WTC11 (cell line): ENCODE measurements at regions not wholly inside any gene's neighbourhood (a gene's known extent, or its start where the extent isn't known, plus 50 kb on each side); places are given as distances from the start of the nearest gene placed in this dataset.

Experiments
- ATAC-seq: fragments of 200-7000 bp; cut with Tn5 transposase; 2 replicates; pipeline ENCODE4 v1.10.0; 2021; ENCODE audit warnings: mild to moderate bottlenecking, moderate library complexity
- CTCF ChIA-PET: fragments of 300-600 bp; sonication (Branson Sonifier 250); formaldehyde crosslinking; loops from one replicate; lab custom pipeline; 2021; ENCODE audit warnings: antibody characterized with exemption; lab: Charles Lee
- POLR2A ChIA-PET: fragments of 350-600 bp; sonication (Branson Sonifier 250); formaldehyde crosslinking; loops from one replicate; lab custom pipeline; 2021; ENCODE audit warnings: antibody characterized with exemption; lab: Charles Lee
- DNase-seq: peaks from one replicate; pipeline ENCODE4 v3.0.0; 2021; ENCODE audit warnings: low spot score
- H3K27ac Mint-ChIP-seq: 2 replicates; pipeline ENCODE4 v1.8.0; 2021; ENCODE audit warnings: mixed read lengths
- H3K27me3 Mint-ChIP-seq: 2 replicates; pipeline ENCODE4 v1.8.0; 2021; ENCODE audit warnings: low read depth, mild to moderate bottlenecking, moderate library complexity, mixed read lengths
- H3K36me3 Mint-ChIP-seq: 2 replicates; pipeline ENCODE4 v1.8.0; 2021; ENCODE audit warnings: mixed read lengths
- H3K4me1 Mint-ChIP-seq: 2 replicates; pipeline ENCODE4 v1.8.0; 2022; ENCODE audit warnings: mixed read lengths
- H3K4me3 Mint-ChIP-seq: 2 replicates; pipeline ENCODE4 v1.8.0; 2021; ENCODE audit warnings: mild to moderate bottlenecking, moderate library complexity, mixed read lengths
- H3K9me3 Mint-ChIP-seq: 2 replicates; pipeline ENCODE4 v1.8.0; 2021; ENCODE audit warnings: mixed read lengths
- AR ChIP-seq: fragments of 250-450 bp; sonication (Bioruptor Pico); IDR thresholded peaks from 2 replicates; pipeline ENCODE4 v1.9.0; 2021; ENCODE audit warnings: mild to moderate bottlenecking
- CDX4 ChIP-seq: fragments of 250-450 bp; sonication (Bioruptor Pico); IDR thresholded peaks from 2 replicates; pipeline ENCODE4 v1.9.0; 2021; ENCODE audit warnings: moderate library complexity, mild to moderate bottlenecking, inconsistent platforms, borderline replicate concordance
- E2F5 ChIP-seq: sonication (generic); formaldehyde crosslinking; IDR thresholded peaks from 2 replicates; pipeline ENCODE4 v1.8.1; 2022; ENCODE audit warnings: mild to moderate bottlenecking, moderate library complexity, missing genetic modification reagents
- ELF4 ChIP-seq: sonication (generic); formaldehyde crosslinking; IDR thresholded peaks from 2 replicates; pipeline ENCODE4 v1.8.1; 2022; ENCODE audit warnings: low read depth, mild to moderate bottlenecking, moderate library complexity, missing genetic modification reagents
- ETV6 ChIP-seq: sonication (generic); formaldehyde crosslinking; IDR thresholded peaks from 2 replicates; pipeline ENCODE4 v1.8.1; 2022; ENCODE audit warnings: mild to moderate bottlenecking, missing genetic modification reagents
- FOXK1 ChIP-seq: sonication (generic); formaldehyde crosslinking; IDR thresholded peaks from 2 replicates; pipeline ENCODE4 v1.8.0; 2022; ENCODE audit warnings: mild to moderate bottlenecking, moderate library complexity, missing genetic modification reagents
- GABPB1 ChIP-seq: sonication (generic); formaldehyde crosslinking; IDR thresholded peaks from 2 replicates; pipeline ENCODE4 v1.8.1; 2023; ENCODE audit warnings: mild to moderate bottlenecking, missing genetic modification reagents
- GRHL2 ChIP-seq: fragments of 250-450 bp; sonication (Bioruptor Pico); IDR thresholded peaks from 2 replicates; pipeline ENCODE4 v1.8.0; 2022; ENCODE audit warnings: mild to moderate bottlenecking, moderate library complexity; ENCODE audit not compliant: insufficient replicate concordance, severe bottlenecking
- JAZF1 ChIP-seq: fragments of 250-450 bp; sonication (Bioruptor Pico); IDR thresholded peaks from 2 replicates; pipeline ENCODE4 v1.9.0; 2021; ENCODE audit warnings: moderate library complexity, mild to moderate bottlenecking, inconsistent platforms
- NR2C2 ChIP-seq: sonication (generic); formaldehyde crosslinking; IDR thresholded peaks from 2 replicates; pipeline ENCODE4 v1.8.0; 2022; ENCODE audit warnings: mild to moderate bottlenecking, missing genetic modification reagents
- RORB ChIP-seq: fragments of 250-450 bp; sonication (Bioruptor Pico); IDR thresholded peaks from 2 replicates; pipeline ENCODE4 v1.9.0; 2021; ENCODE audit warnings: mild to moderate bottlenecking
- SOX15 ChIP-seq: fragments of 250-450 bp; sonication (Bioruptor Pico); IDR thresholded peaks from 2 replicates; pipeline ENCODE4 v1.9.0; 2021; ENCODE audit warnings: mild to moderate bottlenecking
- TEAD1 ChIP-seq: sonication (generic); formaldehyde crosslinking; IDR thresholded peaks from 2 replicates; pipeline ENCODE4 v1.8.0; 2022; ENCODE audit warnings: mild to moderate bottlenecking, missing genetic modification reagents
- ZNF219 ChIP-seq: sonication (generic); formaldehyde crosslinking; IDR thresholded peaks from 2 replicates; pipeline ENCODE4 v1.8.0; 2023; ENCODE audit warnings: missing genetic modification reagents, mild to moderate bottlenecking, borderline replicate concordance
- ZNF416 ChIP-seq: fragments of 250-450 bp; sonication (Bioruptor Pico); IDR thresholded peaks from 2 replicates; pipeline ENCODE4 v1.9.0; 2021; ENCODE audit warnings: mild to moderate bottlenecking, inconsistent platforms
- ZNF423 ChIP-seq: fragments of 250-450 bp; sonication (Bioruptor Pico); IDR thresholded peaks from 2 replicates; pipeline ENCODE4 v2.1.2; 2022; ENCODE audit warnings: mild to moderate bottlenecking, moderate library complexity
- TF ChIP-seq, protein P1 (sequence below): sonication (generic); formaldehyde crosslinking; IDR thresholded peaks from 2 replicates; pipeline ENCODE4 v1.8.1; 2023; ENCODE audit warnings: mild to moderate bottlenecking, missing genetic modification reagents, moderate library complexity
- TF ChIP-seq, protein P2 (sequence below): sonication (generic); formaldehyde crosslinking; IDR thresholded peaks from 2 replicates; pipeline ENCODE4 v1.8.0; 2022; ENCODE audit warnings: missing genetic modification reagents

DNA sequence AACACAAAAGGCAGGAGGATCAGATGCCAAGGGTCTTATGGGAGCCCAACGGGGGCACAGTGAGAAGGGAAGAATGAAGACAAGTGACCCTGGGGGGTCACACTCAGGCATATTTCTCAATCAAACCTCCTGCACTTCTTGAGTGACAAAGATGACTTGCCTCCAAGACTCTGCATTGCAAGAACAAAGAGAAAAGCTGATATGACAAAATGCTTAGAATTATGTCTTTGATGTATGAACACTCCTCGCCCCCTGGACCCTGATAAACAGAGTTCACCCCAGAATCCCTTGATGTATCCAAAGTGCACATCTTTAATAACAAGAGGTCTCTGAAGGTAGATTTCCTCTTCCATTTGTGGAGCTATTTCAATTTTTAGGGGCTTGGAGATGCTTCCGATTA, 146.5 kb downstream of the C5orf15 start:
- no peak for DNase-seq
- Mint-ChIP-seq H3K27ac (no peak overlapping the region), H3K27me3 (peaks cover 3% of the 10 kb centered on the region), H3K9me3 (peaks cover 3% of the 10 kb centered on the region), H3K4me3 (no peak overlapping the region)
- TF ChIP-seq AR (CRISPR knock-in tag) (no peak), ZNF219 (CRISPR knock-in tag) (no peak), RORB (CRISPR knock-in tag) (no peak), E2F5 (CRISPR knock-in tag) (no peak), JAZF1 (CRISPR knock-in tag) (no peak), ZNF416 (CRISPR knock-in tag) (no peak), ELF4 (CRISPR knock-in tag) (no peak), ETV6 (no peak), CDX4 (CRISPR knock-in tag) (no peak), ZNF423 (CRISPR knock-in tag) (no peak), NR2C2 (CRISPR knock-in tag) (no peak), FOXK1 (no peak), TEAD1 (CRISPR knock-in tag) (no peak), GABPB1 (no peak), GRHL2 (no peak)
- TF ChIP-seq, protein P1, sequence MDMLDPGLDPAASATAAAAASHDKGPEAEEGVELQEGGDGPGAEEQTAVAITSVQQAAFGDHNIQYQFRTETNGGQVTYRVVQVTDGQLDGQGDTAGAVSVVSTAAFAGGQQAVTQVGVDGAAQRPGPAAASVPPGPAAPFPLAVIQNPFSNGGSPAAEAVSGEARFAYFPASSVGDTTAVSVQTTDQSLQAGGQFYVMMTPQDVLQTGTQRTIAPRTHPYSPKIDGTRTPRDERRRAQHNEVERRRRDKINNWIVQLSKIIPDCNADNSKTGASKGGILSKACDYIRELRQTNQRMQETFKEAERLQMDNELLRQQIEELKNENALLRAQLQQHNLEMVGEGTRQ (CRISPR knock-in tag), result no peak
- TF ChIP-seq, all 79 proteins: peak for 0
- peaks cover 5% of the 10 kb centered on the region; the same call in 1 of the 2 replicates for H3K4me1 Mint-ChIP-seq
- ATAC-seq, result no peak
- H3K36me3 Mint-ChIP-seq, result no peaks in the 10 kb centered on the region
- CTCF ChIA-PET, result interaction anchor here (1.6 kb wide), 1 partner anchor 10 kb away, joined by 3 read pairs; no protein-coding TSS in a partner anchor
- POLR2A ChIA-PET, result no interaction called here

GRCh38 chr5:133821311-133821741, 147.1 kb downstream of the C5orf15 start:
- ATAC-seq (no peak), DNase-seq (no peak)
- peaks cover 5% of the 10 kb centered on the region; the same call in 1 of the 2 replicates for H3K4me1 Mint-ChIP-seq
- H3K27me3 Mint-ChIP-seq, result peaks cover 3% of the 10 kb centered on the region
- H3K27ac Mint-ChIP-seq, result no peak overlapping the region
- TF ChIP-seq, protein P2, sequence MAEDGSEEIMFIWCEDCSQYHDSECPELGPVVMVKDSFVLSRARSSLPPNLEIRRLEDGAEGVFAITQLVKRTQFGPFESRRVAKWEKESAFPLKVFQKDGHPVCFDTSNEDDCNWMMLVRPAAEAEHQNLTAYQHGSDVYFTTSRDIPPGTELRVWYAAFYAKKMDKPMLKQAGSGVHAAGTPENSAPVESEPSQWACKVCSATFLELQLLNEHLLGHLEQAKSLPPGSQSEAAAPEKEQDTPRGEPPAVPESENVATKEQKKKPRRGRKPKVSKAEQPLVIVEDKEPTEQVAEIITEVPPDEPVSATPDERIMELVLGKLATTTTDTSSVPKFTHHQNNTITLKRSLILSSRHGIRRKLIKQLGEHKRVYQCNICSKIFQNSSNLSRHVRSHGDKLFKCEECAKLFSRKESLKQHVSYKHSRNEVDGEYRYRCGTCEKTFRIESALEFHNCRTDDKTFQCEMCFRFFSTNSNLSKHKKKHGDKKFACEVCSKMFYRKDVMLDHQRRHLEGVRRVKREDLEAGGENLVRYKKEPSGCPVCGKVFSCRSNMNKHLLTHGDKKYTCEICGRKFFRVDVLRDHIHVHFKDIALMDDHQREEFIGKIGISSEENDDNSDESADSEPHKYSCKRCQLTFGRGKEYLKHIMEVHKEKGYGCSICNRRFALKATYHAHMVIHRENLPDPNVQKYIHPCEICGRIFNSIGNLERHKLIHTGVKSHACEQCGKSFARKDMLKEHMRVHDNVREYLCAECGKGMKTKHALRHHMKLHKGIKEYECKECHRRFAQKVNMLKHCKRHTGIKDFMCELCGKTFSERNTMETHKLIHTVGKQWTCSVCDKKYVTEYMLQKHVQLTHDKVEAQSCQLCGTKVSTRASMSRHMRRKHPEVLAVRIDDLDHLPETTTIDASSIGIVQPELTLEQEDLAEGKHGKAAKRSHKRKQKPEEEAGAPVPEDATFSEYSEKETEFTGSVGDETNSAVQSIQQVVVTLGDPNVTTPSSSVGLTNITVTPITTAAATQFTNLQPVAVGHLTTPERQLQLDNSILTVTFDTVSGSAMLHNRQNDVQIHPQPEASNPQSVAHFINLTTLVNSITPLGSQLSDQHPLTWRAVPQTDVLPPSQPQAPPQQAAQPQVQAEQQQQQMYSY, result no peak
- no peak for TF ChIP-seq SOX15 (CRISPR knock-in tag)
- H3K9me3 Mint-ChIP-seq, result peaks cover under 1% of the 10 kb centered on the region; the same call in 1 of the 2 replicates
- no peak overlapping the region for H3K4me3 Mint-ChIP-seq
- CTCF ChIA-PET, result interaction anchor here (1.0 to 1.6 kb wide), 2 partner anchors 11 to 48 kb away, joined by 3 read pairs; no protein-coding TSS in a partner anchor
- POLR2A ChIA-PET, result no interaction called here
- no peaks in the 10 kb centered on the region for H3K36me3 Mint-ChIP-seq
